ENCODE measurements at regions not wholly inside any gene's neighbourhood (a gene's known extent, or its start where the extent isn't known, plus 50 kb on each side); places are given as distances from the start of the nearest gene placed in this dataset.

GRCh38 chr14:39755269-39755878 is 323.1 kb upstream of the FBXO33 start (continued):
- TF ChIP-seq, protein P1, sequence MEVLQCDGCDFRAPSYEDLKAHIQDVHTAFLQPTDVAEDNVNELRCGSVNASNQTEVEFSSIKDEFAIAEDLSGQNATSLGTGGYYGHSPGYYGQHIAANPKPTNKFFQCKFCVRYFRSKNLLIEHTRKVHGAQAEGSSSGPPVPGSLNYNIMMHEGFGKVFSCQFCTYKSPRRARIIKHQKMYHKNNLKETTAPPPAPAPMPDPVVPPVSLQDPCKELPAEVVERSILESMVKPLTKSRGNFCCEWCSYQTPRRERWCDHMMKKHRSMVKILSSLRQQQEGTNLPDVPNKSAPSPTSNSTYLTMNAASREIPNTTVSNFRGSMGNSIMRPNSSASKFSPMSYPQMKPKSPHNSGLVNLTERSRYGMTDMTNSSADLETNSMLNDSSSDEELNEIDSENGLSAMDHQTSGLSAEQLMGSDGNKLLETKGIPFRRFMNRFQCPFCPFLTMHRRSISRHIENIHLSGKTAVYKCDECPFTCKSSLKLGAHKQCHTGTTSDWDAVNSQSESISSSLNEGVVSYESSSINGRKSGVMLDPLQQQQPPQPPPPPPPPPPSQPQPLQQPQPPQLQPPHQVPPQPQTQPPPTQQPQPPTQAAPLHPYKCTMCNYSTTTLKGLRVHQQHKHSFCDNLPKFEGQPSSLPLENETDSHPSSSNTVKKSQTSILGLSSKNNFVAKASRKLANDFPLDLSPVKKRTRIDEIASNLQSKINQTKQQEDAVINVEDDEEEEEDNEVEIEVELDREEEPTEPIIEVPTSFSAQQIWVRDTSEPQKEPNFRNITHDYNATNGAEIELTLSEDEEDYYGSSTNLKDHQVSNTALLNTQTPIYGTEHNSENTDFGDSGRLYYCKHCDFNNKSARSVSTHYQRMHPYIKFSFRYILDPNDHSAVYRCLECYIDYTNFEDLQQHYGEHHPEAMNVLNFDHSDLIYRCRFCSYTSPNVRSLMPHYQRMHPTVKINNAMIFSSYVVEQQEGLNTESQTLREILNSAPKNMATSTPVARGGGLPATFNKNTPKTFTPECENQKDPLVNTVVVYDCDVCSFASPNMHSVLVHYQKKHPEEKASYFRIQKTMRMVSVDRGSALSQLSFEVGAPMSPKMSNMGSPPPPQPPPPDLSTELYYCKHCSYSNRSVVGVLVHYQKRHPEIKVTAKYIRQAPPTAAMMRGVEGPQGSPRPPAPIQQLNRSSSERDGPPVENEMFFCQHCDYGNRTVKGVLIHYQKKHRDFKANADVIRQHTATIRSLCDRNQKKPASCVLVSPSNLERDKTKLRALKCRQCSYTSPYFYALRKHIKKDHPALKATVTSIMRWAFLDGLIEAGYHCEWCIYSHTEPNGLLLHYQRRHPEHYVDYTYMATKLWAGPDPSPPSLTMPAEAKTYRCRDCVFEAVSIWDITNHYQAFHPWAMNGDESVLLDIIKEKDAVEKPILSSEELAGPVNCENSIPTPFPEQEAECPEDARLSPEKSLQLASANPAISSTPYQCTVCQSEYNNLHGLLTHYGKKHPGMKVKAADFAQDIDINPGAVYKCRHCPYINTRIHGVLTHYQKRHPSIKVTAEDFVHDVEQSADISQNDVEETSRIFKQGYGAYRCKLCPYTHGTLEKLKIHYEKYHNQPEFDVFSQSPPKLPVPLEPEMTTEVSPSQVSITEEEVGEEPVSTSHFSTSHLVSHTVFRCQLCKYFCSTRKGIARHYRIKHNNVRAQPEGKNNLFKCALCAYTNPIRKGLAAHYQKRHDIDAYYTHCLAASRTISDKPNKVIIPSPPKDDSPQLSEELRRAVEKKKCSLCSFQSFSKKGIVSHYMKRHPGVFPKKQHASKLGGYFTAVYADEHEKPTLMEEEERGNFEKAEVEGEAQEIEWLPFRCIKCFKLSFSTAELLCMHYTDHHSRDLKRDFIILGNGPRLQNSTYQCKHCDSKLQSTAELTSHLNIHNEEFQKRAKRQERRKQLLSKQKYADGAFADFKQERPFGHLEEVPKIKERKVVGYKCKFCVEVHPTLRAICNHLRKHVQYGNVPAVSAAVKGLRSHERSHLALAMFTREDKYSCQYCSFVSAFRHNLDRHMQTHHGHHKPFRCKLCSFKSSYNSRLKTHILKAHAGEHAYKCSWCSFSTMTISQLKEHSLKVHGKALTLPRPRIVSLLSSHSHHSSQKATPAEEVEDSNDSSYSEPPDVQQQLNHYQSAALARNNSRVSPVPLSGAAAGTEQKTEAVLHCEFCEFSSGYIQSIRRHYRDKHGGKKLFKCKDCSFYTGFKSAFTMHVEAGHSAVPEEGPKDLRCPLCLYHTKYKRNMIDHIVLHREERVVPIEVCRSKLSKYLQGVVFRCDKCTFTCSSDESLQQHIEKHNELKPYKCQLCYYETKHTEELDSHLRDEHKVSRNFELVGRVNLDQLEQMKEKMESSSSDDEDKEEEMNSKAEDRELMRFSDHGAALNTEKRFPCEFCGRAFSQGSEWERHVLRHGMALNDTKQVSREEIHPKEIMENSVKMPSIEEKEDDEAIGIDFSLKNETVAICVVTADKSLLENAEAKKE (CRISPR knock-in tag; IDR thresholded peaks at IDR 0.05): no peak
- TF ChIP-seq CREB1 (CRISPR knock-in tag; IDR thresholded peaks at IDR 0.05; ENCODE audit: low read depth) (no peak), CTCF (conservative IDR thresholded peaks at IDR 0.05; ENCODE audit: low read depth in 2 of 2) (no peak), STAT1 (IDR thresholded peaks at IDR 0.05; ENCODE audit: unreplicated experiment) (no peak), JUNB (IDR thresholded peaks at IDR 0.05; ENCODE audit: unreplicated experiment) (no peak), EZH2 (IDR thresholded peaks at IDR 0.05; ENCODE audit: low read depth, unreplicated experiment) (no peak)

GRCh38 chr14:39740454-39740853 is 308.2 kb upstream of the FBXO33 start:
- Histone ChIP-seq H2AFZ (no peak overlapping the region), H3K36me3 (ENCODE audit: insufficient read depth) (no peaks in the 10 kb centered on the region), H3K4me1 (ENCODE audit: insufficient read depth) (no peaks in the 10 kb centered on the region), H3K27ac (ENCODE audit: low read depth) (no peak overlapping the region), H3K9me2 (ENCODE audit: insufficient read depth) (0 out of 2 replicates have a peak, but pooled peaks cover 3% of the 10 kb centered on the region), H3K27me3 (ENCODE audit: insufficient read depth) (no peaks in the 10 kb centered on the region), H3K4me3 (no peak overlapping the region), H3F3A (replicated peaks; ENCODE audit: low read depth) (no peaks in the 10 kb centered on the region), H4K20me1 (replicated peaks; ENCODE audit: insufficient read depth) (no peaks in the 10 kb centered on the region), H3K79me2 (replicated peaks; ENCODE audit: insufficient read depth) (no peaks in the 10 kb centered on the region), H3K4me2 (no peak overlapping the region)
- no peak for ATAC-seq
- DNase-seq (ENCODE audit: low spot score): no peak
- Mint-ChIP-seq H3K27me3 (ENCODE audit: insufficient read depth, low read depth, poor library complexity) (peaks cover 2% of the 10 kb centered on the region), H3K36me3 (ENCODE audit: low read depth) (no peaks in the 10 kb centered on the region), H3K27ac (no peak overlapping the region; the same call in 1 of the 2 replicates), H3K4me1 (no peaks in the 10 kb centered on the region), H3K4me3 (no peak overlapping the region), H3K9me3 (no peaks in the 10 kb centered on the region; the same call in 2 of the 3 replicates)
- TF ChIP-seq EZH2 (IDR thresholded peaks at IDR 0.05; ENCODE audit: low read depth, unreplicated experiment) (no peak), NANOG (IDR thresholded peaks at IDR 0.05; ENCODE audit: borderline replicate concordance) (no peak), JUNB (IDR thresholded peaks at IDR 0.05; ENCODE audit: unreplicated experiment) (no peak), CTCF (conservative IDR thresholded peaks at IDR 0.05; ENCODE audit: low read depth in 2 of 2) (no peak), CREB1 (CRISPR knock-in tag; IDR thresholded peaks at IDR 0.05; ENCODE audit: low read depth) (no peak), STAT1 (IDR thresholded peaks at IDR 0.05; ENCODE audit: unreplicated experiment) (no peak), REST (IDR thresholded peaks at IDR 0.05; ENCODE audit: unreplicated experiment) (no peak), EZH2phosphoT487 (IDR thresholded peaks at IDR 0.05; ENCODE audit: unreplicated experiment) (no peak), ZNF114 (CRISPR knock-in tag; IDR thresholded peaks at IDR 0.05) (no peak)

All from GM23338 (cell line).